ENCODE measurements at regions not wholly inside any gene's neighbourhood (a gene's known extent, or its start where the extent isn't known, plus 50 kb on each side); places are given as distances from the start of the nearest gene placed in this dataset.
"Not testable (repeated sequence)": the region's sequence is repeated elsewhere in the genome, so short reads cannot be mapped to it uniquely, and the experiment has no call there.

GRCh38 chr2:56515399-56515798, 331.6 kb downstream of the CCDC85A start:
- no peak for DNase-seq (ENCODE audit: low spot score)

- DNase-seq (ENCODE audit: low spot score) = no peak
These were observed 336.0 kb downstream of the CCDC85A start for GRCh38 chr2:56519806-56520205.

- DNase-seq (ENCODE audit: low spot score) = no peak
These were observed 338.9 kb downstream of the CCDC85A start for GRCh38 chr2:56522605-56523089.

GRCh38 chr2:56523816-56524215, 340.0 kb downstream of the CCDC85A start:
- DNase-seq (ENCODE audit: low spot score) = no peak

- DNase-seq (ENCODE audit: low spot score) = no peak
These were observed 348.1 kb downstream of the CCDC85A start for GRCh38 chr2:56531668-56532420.

GRCh38 chr2:56534321-56534720, 350.5 kb downstream of the CCDC85A start:
- no peak for DNase-seq (ENCODE audit: low spot score)

GRCh38 chr2:56537756-56538155, 354.0 kb downstream of the CCDC85A start:
- DNase-seq (ENCODE audit: low spot score) = no peak

GRCh38 chr2:56539618-56540017, 355.8 kb downstream of the CCDC85A start:
- DNase-seq (ENCODE audit: low spot score) = no peak

- DNase-seq (ENCODE audit: low spot score) = no peak
These were observed 356.7 kb downstream of the CCDC85A start for GRCh38 chr2:56540467-56540866.

GRCh38 chr2:56540916-56541315, 357.1 kb downstream of the CCDC85A start:
- no peak for DNase-seq (ENCODE audit: low spot score)

GRCh38 chr2:56542213-56542612, 358.4 kb downstream of the CCDC85A start:
- DNase-seq (ENCODE audit: low spot score) = no peak

- no peak for DNase-seq (ENCODE audit: low spot score)
These were observed 381.4 kb downstream of the CCDC85A start for GRCh38 chr2:56565143-56565542.

- no peak for DNase-seq (ENCODE audit: low spot score)
These were observed 387.3 kb downstream of the CCDC85A start for GRCh38 chr2:56571074-56571473.

GRCh38 chr2:56576001-56576400, 392.2 kb downstream of the CCDC85A start:
- no peak for DNase-seq (ENCODE audit: low spot score)

- DNase-seq (ENCODE audit: low spot score) = peak; percentile 12
These were observed 396.5 kb downstream of the CCDC85A start for GRCh38 chr2:56580242-56580641.

GRCh38 chr2:56582570-56582969, 398.8 kb downstream of the CCDC85A start:
- no peak for DNase-seq (ENCODE audit: low spot score)

- no peak for DNase-seq (ENCODE audit: low spot score)
These were observed 400.1 kb downstream of the CCDC85A start for GRCh38 chr2:56583796-56584315.

- DNase-seq (ENCODE audit: low spot score) = no peak
These were observed 403.7 kb downstream of the CCDC85A start for GRCh38 chr2:56587456-56587855.

- DNase-seq (ENCODE audit: low spot score) = no peak
These were observed 405.4 kb downstream of the CCDC85A start for GRCh38 chr2:56589194-56589593.

- no peak for DNase-seq (ENCODE audit: low spot score)
These were observed 406.0 kb downstream of the CCDC85A start for GRCh38 chr2:56589835-56590234.

GRCh38 chr2:56590611-56591010, 406.8 kb downstream of the CCDC85A start:
- no peak for DNase-seq (ENCODE audit: low spot score)

- not testable (repeated sequence) for DNase-seq (ENCODE audit: low spot score)
These were observed 422.3 kb downstream of the CCDC85A start for GRCh38 chr2:56606086-56606485.

GRCh38 chr2:56613254-56613653, 429.5 kb downstream of the CCDC85A start:
- no peak for DNase-seq (ENCODE audit: low spot score)

GRCh38 chr2:56613920-56614319, 430.1 kb downstream of the CCDC85A start:
- no peak for DNase-seq (ENCODE audit: low spot score)

Data from LoVo (cell line).